HL-60 (cell line): ENCODE measurements at regions not wholly inside any gene's neighbourhood (a gene's known extent, or its start where the extent isn't known, plus 50 kb on each side); places are given as distances from the start of the nearest gene placed in this dataset.
A peak's percentile ranks its signal among the peaks of the same experiment; 100 is the strongest.

ENCODE experiments used
- DNase-seq, 2 experiments: peaks; one replicate each; pipeline ENCODE4 v3.0.0-alpha.2; 2010 to 2020; ENCODE audit warnings: low read depth in 1 of 2, low spot score in 1 of 2
- H3K27ac ChIP-seq: fragments of 250-450 bp; sonication (Bioruptor Pico); replicated peaks from 2 replicates; pipeline ENCODE4 v1.5.1; 2020; ENCODE audit warnings: mild to moderate bottlenecking, moderate library complexity
- H3K27me3 ChIP-seq: fragments of 250-450 bp; sonication (Bioruptor Pico); 2 replicates; pipeline ENCODE4 v1.5.1; 2021; ENCODE audit warnings: mild to moderate bottlenecking, moderate library complexity; ENCODE audit not compliant: insufficient read depth, poor library complexity, severe bottlenecking
- H3K4me3 ChIP-seq: replicated peaks from 2 replicates; pipeline ENCODE4 v1.5.1; 2011; ENCODE audit warnings: mild to moderate bottlenecking, control low read depth, low read length; ENCODE audit not compliant: insufficient read depth
- CTCF ChIP-seq: IDR thresholded peaks from one replicate; pipeline ENCODE4 v1.5.1; 2011; ENCODE audit warnings: low read length, control low read depth, inconsistent platforms; ENCODE audit not compliant: insufficient read depth
- GABPA ChIP-seq: IDR thresholded peaks from 2 replicates; pipeline ENCODE4 v1.6.1; 2012; ENCODE audit warnings: low read depth
- POLR2AphosphoS5 ChIP-seq: IDR thresholded peaks from 2 replicates; pipeline ENCODE4 v1.6.1; 2012; ENCODE audit warnings: low read depth
- REST ChIP-seq: IDR thresholded peaks from 2 replicates; pipeline ENCODE4 v1.6.1; 2012; ENCODE audit warnings: low read depth; ENCODE audit not compliant: insufficient replicate concordance
- SPI1 ChIP-seq: IDR thresholded peaks from 2 replicates; pipeline ENCODE4 v1.6.1; 2012; ENCODE audit warnings: low read depth, mild to moderate bottlenecking, borderline replicate concordance

- Histone ChIP-seq H3K27me3 (no peaks in the 10 kb centered on the region), H3K27ac (no peak overlapping the region), H3K4me3 (no peak overlapping the region)
- TF ChIP-seq CTCF = peak; percentile 20
- TF ChIP-seq REST = no peak
- no peak for TF ChIP-seq SPI1
- peak in 1 of 2 experiments; percentile 24 for DNase-seq
These were observed 143.0 kb upstream of the HDAC9 start for GRCh38 chr7:18352339-18353255.

GRCh38 chr7:18353339-18353738, 142.2 kb upstream of the HDAC9 start:
- no peak for DNase-seq
- H3K4me3 ChIP-seq = no peak overlapping the region
- H3K27ac ChIP-seq = no peak overlapping the region
- H3K27me3 ChIP-seq = no peaks in the 10 kb centered on the region
- TF ChIP-seq GABPA (no peak), POLR2AphosphoS5 (no peak), REST (no peak), CTCF (no peak), SPI1 (no peak)

GRCh38 chr7:18354108-18355085, 141.2 kb upstream of the HDAC9 start:
- no peak overlapping the region for H3K27ac ChIP-seq
- no peak overlapping the region for H3K4me3 ChIP-seq
- TF ChIP-seq POLR2AphosphoS5 (no peak), REST (no peak), SPI1 (no peak), CTCF (no peak), GABPA (no peak)
- DNase-seq = no peak
- no peaks in the 10 kb centered on the region for H3K27me3 ChIP-seq
